Common myeloid progenitor, CD34-positive (primary cell): ENCODE measurements at regions not wholly inside any gene's neighbourhood (a gene's known extent, or its start where the extent isn't known, plus 50 kb on each side); places are given as distances from the start of the nearest gene placed in this dataset.
A peak's percentile ranks its signal among the peaks of the same experiment; 100 is the strongest.

ENCODE experiments used
- CTCF ChIA-PET: fragments of 350-600 bp; sonication (Branson Sonifier 250); formaldehyde crosslinking; loops from one replicate; lab custom pipeline; 2021; ENCODE audit warnings: antibody characterized with exemption; lab: Charles Lee
- POLR2A ChIA-PET: fragments of 350-600 bp; sonication (Branson Sonifier 250); formaldehyde crosslinking; loops from one replicate; lab custom pipeline; 2021; ENCODE audit warnings: antibody characterized with exemption; lab: Charles Lee
- DNase-seq, 3 donors: peaks; one replicate each; pipeline versions ENCODE4 v3.0.0 to v3.0.0-alpha.2; 2013
- H3K27ac ChIP-seq, 2 experiments: 1 replicate in 1 of 2; 2 replicates in 1 of 2; pipeline ENCODE4 v1.7.0; 2013; ENCODE audit warnings: inconsistent platforms in 2 of 2, low read length in 2 of 2, mild to moderate bottlenecking in 2 of 2, low read depth in 1 of 2, moderate library complexity in 1 of 2; ENCODE audit not compliant: severe bottlenecking in 2 of 2, insufficient read depth in 1 of 2, poor library complexity in 1 of 2
- H3K27me3 ChIP-seq, 5 experiments: replicated peaks in 2 of 5; 1 replicate in 3 of 5; 2 replicates in 2 of 5; pipeline versions ENCODE4 v1.6.1 to v1.7.0; 2013; ENCODE audit warnings: low read length in 4 of 5, mild to moderate bottlenecking in 2 of 5, moderate library complexity in 2 of 5, inconsistent platforms in 1 of 5; ENCODE audit not compliant: insufficient read depth in 5 of 5, control insufficient read depth in 4 of 5
- H3K36me3 ChIP-seq, 4 experiments: 1 replicate in 2 of 4; 2 replicates in 2 of 4; pipeline versions ENCODE4 v1.6.1 to v1.7.0; 2013; ENCODE audit warnings: low read length in 3 of 4, control low read depth in 1 of 4, mild to moderate bottlenecking in 1 of 4; ENCODE audit not compliant: control insufficient read depth in 4 of 4, insufficient read depth in 4 of 4
- H3K4me1 ChIP-seq, 4 experiments: 1 replicate in 3 of 4; 2 replicates in 1 of 4; pipeline versions ENCODE4 v1.6.1 to v1.7.1; 2013; ENCODE audit warnings: low read length in 3 of 4, mild to moderate bottlenecking in 3 of 4, control low read depth in 1 of 4, inconsistent platforms in 1 of 4, moderate library complexity in 1 of 4; ENCODE audit not compliant: control insufficient read depth in 4 of 4, insufficient read depth in 4 of 4; ENCODE audit errors: control extremely low read depth in 1 of 4
- H3K4me3 ChIP-seq, 7 experiments: 1 replicate in 4 of 7; 2 replicates in 3 of 7; pipeline versions ENCODE4 v1.5.1 to v1.7.0; 2013; ENCODE audit warnings: mild to moderate bottlenecking in 7 of 7, low read length in 6 of 7, moderate library complexity in 6 of 7, inconsistent platforms in 2 of 7, low read depth in 2 of 7, control low read depth in 1 of 7; ENCODE audit not compliant: insufficient read depth in 4 of 7, control insufficient read depth in 1 of 7; ENCODE audit errors: extremely low read depth in 1 of 7
- H3K9me3 ChIP-seq, 5 experiments: 1 replicate in 4 of 5; 2 replicates in 1 of 5; pipeline versions ENCODE4 v1.6.1 to v1.7.1; 2013; ENCODE audit warnings: low read length in 4 of 5, mild to moderate bottlenecking in 2 of 5, inconsistent platforms in 1 of 5, low read depth in 1 of 5, moderate library complexity in 1 of 5; ENCODE audit not compliant: control insufficient read depth in 4 of 5, insufficient read depth in 2 of 5; ENCODE audit errors: control extremely low read depth in 1 of 5
- WGBS: methylation state at CpG from one replicate; pipeline ENCODE4 v1.1.5; 2013; ENCODE audit not compliant: insufficient coverage; 5-methylcytosine and 5-hydroxymethylcytosine counted together

GRCh38 chr2:174022431-174022830 is 57.3 kb upstream of the SP3 start:
- WGBS, result 50% methylated on average over 2 of the region's 4 CpGs
- Histone ChIP-seq H3K4me1 (peaks cover 4 to 31% (median 13%) of the 10 kb centered on the region in 4 experiments), H3K9me3 (no peaks in the 10 kb centered on the region), H3K27me3 (no peaks in the 10 kb centered on the region), H3K27ac (no peak overlapping the region), H3K36me3 (no peaks in the 10 kb centered on the region), H3K4me3 (no peak overlapping the region)
- no peak for DNase-seq
- ChIA-PET CTCF (interaction anchor here (0.9 kb wide), 1 partner anchor 11 kb away, joined by 3 read pairs; no protein-coding TSS in a partner anchor), POLR2A (no interaction called here)

DNA sequence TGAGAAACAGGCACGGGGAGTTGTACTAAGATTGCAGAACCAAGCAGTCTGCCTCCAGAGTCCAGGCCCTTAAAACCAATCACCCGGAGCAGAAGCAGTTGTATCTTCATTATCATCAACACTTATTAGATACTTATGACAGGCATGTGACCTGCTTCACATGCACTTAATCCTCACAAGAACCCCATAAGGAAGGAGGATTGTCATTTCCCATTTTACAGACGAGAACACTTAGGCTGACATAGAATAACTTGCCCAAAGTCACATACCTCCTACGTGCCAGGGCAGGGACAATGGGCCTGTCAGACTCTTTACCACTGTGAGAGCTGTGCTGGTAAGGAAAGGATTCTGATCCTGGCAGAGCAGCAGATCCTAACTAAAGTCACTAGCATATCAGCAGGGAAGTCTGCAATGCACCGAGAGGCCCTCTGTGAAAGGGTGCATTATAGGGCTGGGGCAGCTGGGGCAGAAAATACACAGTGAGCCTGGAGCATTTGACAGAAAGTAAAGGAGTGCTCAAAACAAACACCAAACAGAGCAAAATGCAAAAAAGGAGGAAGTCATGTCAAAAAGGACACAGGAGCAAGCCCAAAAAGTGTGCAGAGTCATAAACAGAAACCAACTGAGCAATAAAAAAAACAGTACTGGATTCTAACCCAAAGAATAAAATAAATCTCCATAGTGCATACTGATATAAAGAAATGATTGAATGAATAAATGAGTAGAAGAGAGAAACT is 55.9 kb upstream of the SP3 start:
- Histone ChIP-seq H3K27me3 (no peaks in the 10 kb centered on the region), H3K36me3 (no peaks in the 10 kb centered on the region), H3K4me1 (peaks cover 4 to 31% (median 13%) of the 10 kb centered on the region in 4 experiments), H3K9me3 (no peaks in the 10 kb centered on the region), H3K4me3 (no peak overlapping the region), H3K27ac (no peak overlapping the region)
- DNase-seq, result peak in 2 of 3 donors; percentile 46 to 49
- ChIA-PET CTCF (no interaction called here), POLR2A (no interaction called here)
- 74% methylated on average over 3 of the region's 5 CpGs for whole genome bisulfite sequencing

- 96% methylated on average over 4 of the region's 5 CpGs for WGBS
- H3K27ac ChIP-seq, result no peak overlapping the region
- no peaks in the 10 kb centered on the region for H3K9me3 ChIP-seq
- DNase-seq, result no peak
- CTCF ChIA-PET, result no interaction called here
- H3K27me3 ChIP-seq, result no peaks in the 10 kb centered on the region
- H3K4me3 ChIP-seq, result no peak overlapping the region
- POLR2A ChIA-PET, result no interaction called here
- peaks cover 4 to 25% (median 10%) of the 10 kb centered on the region in 4 experiments for H3K4me1 ChIP-seq
- H3K36me3 ChIP-seq, result no peaks in the 10 kb centered on the region
These were observed 54.9 kb upstream of the SP3 start for GRCh38 chr2:174020026-174020425.

GRCh38 chr2:174016447-174016846 is 51.3 kb upstream of the SP3 start:
- Histone ChIP-seq H3K9me3 (no peaks in the 10 kb centered on the region), H3K4me3 (no peak overlapping the region), H3K36me3 (no peaks in the 10 kb centered on the region), H3K4me1 (peaks cover 4 to 22% (median 13%) of the 10 kb centered on the region in 4 experiments), H3K27me3 (no peaks in the 10 kb centered on the region), H3K27ac (no peak overlapping the region)
- POLR2A ChIA-PET, result no interaction called here
- no peak for DNase-seq
- WGBS, result 100% methylated on average over 3 of the region's 3 CpGs
- CTCF ChIA-PET, result interaction anchor here (1.9 kb wide), 1 partner anchor 8 kb away, joined by 4 read pairs; no protein-coding TSS in a partner anchor

DNA sequence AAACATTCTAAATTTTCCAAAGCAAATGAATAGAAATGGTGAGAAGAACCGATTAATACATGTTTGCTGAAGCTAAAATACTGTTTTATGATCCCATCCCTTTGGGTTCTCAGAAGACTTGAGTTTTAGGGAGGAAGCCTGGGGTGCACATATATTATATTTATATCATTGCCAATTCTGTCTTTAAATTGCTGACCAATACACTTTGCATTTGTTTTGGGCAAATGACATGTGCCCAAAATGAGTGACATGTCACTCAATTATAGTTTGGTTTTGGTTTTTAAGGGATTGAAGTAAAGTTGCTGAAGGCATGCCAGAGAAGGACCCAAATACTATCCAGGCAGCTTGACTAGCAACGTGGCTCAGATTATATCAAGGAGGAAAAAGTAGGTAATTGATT is 50.3 kb upstream of the SP3 start:
- no peaks in the 10 kb centered on the region for H3K27me3 ChIP-seq
- no peak overlapping the region for H3K27ac ChIP-seq
- H3K9me3 ChIP-seq, result no peaks in the 10 kb centered on the region
- no peak for DNase-seq
- no peaks in the 10 kb centered on the region for H3K36me3 ChIP-seq
- POLR2A ChIA-PET, result no interaction called here
- CTCF ChIA-PET, result interaction anchor here (0.8 to 1.9 kb wide), 3 partner anchors 9 to 130 kb away, joined by 3 to 4 read pairs (median 3); no protein-coding TSS in a partner anchor
- peaks cover 0 to 16% (median 7%) of the 10 kb centered on the region in 4 experiments for H3K4me1 ChIP-seq
- H3K4me3 ChIP-seq, result no peak overlapping the region
- 82% methylated on average over 1 of the region's 2 CpGs for WGBS
